GM21786 (cell line): ENCODE measurements at regions not wholly inside any gene's neighbourhood (a gene's known extent, or its start where the extent isn't known, plus 50 kb on each side); places are given as distances from the start of the nearest gene placed in this dataset.

ENCODE experiments used
- ATAC-seq: cut with Tn5 transposase; IDR thresholded peaks from one replicate; pipeline ENCODE4 v1.9.1; 2021; ENCODE audit not compliant: unreplicated experiment

DNA sequence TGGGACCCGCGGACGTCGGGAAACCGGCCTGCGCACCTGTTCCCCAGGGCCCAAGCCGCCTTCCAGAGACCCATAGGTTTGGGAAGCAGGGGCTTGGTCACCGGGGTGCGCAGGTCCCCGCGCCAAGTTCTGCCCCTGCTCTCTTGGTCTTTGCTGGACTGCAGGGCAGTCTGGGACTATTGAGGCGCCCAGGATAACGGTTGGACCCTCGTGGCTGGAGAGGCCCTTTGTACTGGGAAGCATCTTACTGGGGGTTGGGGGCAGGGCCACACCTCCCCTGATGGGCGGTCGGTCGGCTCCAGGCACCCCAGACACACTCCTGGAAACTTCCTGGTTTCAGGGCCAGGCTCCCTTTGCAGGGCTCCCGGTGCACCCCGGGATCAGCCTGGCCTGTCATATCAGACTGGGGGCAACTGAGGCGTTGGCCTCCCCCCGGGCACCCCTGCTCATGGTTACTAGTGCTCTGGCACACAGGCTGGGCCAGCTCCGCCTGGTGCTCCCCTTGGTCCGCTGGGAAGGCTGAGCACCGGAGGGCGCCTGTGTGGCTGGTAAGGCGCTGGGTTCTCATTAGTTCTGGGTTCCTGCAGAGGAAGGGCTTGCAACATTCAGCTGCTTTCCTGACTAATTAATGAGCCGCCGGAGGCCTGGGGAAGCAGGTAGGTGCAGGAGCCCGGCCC is 1250.5 kb downstream of the BRD1 start:
- ATAC-seq, result no peak

DNA sequence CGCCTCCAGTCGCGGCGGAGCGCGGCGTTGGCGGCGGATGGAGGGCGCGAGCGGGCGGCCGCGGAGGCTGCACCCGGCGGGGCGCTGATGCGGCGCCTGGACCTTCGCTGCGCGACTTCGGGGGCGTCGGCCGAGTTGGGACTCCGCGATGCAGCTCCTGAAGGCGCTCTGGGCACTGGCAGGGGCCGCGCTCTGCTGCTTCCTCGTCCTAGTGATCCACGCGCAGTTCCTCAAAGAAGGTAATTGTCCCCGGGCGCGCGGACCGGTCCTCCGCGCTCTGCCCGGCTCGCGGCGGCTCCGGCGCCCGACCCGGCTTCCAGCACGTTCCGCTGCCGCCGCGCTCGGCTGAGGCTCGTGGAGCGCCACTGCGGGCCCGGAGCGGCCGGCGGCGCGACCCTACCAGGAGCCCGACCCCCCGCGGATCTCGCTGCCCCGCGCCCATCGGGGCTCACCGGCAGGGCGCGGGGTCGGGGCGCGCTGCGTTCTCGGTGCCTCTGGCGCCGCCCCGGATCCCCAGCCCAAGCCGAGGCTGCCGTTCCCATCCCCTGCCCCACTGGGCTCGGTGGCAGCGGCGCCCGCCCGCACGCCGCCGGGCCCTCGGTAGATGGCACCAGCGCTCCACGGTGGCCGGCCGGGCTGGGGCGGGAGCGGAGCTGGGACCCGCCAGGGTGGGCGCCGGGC is 1251.2 kb downstream of the BRD1 start:
- ATAC-seq, result no peak

DNA sequence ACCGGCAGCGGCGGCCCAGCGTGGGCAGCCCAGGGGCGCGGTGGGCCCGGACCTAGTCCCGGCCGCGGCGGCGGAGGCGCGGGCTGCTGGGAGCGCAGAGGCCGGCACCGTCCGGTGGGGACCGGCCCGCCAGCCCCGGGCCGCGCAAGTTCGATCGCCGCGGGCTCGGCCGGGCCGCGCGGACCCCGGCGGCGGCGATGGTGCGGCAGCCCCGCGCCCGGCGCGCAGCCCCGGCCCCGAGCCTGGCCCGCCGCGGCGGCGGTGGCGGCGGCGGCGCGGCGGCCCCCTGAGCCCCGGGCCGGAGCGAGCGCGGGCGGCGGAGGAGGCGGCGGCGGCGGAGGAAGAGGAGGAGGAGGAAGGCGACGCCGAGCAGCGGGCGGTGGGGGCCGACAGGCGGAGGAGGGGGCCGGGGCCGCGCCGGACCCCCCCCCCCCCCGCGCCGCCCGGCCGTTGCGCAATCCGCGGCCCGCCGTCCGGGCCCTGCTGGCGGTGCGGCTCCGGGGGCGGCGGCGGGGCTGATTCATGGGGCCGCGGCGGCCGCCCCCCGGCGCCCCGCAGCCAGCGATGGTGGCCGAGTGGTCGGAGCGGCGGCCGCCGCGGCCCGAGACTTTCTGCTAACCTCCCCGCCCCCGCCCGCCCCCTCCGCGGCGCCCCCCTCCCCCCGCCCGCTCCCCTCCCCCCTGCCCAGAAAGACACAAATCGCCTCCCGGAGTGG is 1251.9 kb downstream of the BRD1 start:
- ATAC-seq, result no peak

DNA sequence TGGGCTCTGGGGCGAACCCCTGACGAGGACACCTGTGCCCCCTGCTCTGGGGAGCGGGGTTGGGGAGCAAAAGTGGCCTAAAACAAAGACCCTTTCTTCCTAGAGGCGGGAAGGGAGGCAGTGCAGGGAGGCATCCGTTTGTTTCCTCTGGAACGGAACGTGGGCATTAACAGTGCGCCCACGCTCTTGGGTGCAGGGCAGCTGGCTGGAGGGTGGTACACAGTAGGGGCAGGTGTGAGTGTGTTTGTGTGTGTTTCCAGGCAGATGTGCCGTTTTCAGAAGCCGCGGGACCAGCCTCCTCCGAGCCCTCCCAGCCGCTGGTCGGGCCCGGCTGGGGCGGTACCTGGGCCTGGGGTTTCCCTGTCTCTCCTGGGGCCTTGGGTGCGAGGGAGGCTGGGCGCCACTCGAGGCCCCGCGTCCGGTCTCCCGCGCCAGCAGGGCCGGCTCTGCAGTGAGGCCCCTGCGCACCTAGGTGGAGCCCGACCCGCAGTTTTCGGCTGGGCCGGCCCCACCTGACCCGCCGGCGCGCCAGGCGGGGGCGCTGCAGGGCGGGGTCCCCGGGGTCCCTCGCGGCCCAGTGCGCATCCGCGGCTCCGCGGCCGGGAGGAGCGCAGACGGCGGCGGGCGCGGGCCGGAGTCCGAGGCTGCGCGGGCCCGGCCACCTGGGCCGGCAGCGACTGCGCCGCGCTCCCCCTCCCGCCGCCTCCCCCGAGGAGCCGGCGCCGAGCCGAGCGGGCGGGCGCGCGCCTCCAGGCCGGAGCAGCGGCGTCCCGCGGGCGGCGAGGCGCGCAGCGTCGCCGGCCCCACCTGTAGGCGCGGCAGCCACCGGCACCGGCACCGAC is 1252.7 kb downstream of the BRD1 start:
- no peak for ATAC-seq

DNA sequence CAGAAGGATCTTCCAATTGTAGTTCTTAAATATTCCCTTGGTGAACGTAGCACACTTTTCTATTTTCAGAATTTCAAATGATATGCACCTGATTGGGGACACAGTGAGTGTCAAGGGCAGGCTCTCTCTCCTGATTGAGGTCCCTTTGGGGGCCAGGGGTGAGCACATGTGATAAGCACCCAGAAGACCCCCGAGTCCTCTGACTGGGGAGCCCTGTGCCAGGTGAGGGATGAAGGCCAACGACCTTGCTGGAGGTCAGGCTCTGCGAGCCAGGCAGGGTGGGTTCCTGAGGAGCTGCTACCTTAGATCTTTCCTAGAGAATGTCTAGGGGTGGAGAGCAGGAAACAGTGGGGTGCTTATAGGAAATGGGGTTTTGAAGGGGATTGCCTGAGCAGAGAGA is 1253.9 kb downstream of the BRD1 start:
- ATAC-seq, result no peak

DNA sequence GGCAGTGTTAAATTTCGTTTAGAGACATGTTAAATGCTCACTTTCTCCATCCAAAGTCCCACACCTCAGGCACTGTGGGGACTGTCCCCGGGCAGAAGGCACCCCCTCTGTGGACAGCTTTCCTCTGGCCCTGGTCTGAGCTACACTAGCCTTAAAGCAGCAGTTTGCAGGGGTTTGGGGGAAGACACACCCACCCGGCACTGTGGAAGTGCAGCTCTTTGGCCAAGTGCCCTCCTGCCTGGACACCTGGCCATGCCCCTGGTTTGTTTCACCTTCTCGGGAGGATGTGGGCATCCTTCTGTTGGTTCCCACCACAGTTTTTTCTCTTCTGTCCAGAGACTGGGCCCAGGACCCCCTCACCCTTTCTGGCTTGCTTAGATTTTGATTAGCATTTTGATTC is 1254.7 kb downstream of the BRD1 start:
- no peak for ATAC-seq

DNA sequence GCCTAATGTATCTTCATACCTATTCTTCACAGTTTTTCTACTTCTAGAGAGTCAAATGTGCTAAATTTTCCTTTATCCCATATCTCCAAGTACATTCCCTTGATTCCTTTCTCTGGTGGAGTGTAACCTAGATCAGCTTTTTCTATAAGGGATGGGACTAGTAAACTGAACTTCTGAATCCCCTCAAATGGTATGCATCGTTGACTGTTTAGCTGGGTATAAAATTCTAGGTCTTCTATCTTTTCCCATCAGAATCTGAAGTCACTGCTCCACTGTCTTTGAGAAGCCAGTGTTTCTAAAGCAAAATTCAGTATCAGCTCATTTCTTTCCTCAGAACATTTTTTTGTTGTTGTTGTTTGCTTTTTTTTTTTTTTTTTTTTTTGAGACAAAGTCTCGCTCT is 1256.8 kb downstream of the BRD1 start:
- no peak for ATAC-seq

DNA sequence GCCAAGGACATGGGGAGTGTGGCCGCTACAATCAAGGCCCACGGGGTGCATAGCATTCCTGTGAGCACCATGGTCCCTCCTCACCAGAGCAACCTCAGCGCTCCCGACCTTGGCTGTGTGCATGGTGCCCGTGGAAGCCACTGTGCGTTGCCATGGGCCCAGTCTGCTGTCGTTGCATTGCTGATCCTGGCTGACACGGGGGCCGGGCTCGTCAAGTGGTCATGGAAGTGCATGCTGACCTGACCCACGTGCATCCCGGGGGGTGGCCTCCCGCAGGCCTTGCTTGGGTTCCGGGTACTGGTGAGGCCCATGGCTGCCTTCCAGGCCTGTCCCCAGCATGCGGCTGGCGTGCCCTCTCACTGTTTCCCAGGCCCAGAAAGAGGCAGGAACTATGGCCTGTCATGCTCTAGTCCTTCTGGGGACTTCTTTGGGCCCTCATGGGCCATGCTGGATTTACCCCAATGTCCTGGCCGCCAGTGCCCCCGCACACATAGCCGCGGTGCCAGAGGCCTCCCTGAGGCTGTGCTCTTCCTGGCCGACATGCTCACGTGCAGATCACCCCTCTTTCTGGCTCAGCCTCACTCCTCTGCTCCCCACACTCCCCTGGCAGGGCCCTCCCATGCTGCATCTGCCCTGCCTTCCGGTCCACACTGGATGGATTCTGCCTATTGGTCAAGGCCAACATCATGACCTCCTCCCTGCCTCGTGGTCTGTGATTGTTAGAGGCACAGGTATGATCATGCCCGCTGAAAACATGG is 1258.0 kb downstream of the BRD1 start:
- no peak for ATAC-seq

DNA sequence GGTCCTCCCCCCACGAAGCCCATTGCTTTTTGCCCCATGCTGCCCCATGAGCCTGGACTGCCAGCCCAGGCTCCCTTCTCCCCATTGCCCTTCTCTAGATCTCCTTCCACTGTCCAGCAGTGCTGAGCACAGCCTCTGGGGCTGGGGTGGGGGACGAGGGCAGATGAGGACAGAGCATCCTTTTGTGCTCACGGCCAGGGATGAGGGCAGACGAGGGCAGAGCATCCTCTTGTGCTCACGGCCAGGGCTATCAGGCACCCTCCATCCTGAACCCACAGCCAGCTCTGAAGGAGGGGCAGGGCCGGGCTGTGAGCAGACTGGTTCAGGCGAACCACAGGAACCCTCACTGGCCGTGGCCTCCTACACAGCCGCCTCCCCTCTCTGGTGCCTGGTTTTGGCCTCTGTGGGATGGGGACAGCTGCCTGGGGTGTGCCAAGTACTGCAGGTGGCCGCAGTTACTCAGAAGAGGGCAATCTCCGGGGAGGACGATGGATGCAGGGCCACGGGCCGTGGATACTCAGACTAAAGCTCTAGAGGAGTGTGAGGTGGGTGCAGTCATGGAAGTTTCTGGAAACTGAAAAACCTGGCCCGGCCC is 1258.8 kb downstream of the BRD1 start:
- ATAC-seq, result no peak

DNA sequence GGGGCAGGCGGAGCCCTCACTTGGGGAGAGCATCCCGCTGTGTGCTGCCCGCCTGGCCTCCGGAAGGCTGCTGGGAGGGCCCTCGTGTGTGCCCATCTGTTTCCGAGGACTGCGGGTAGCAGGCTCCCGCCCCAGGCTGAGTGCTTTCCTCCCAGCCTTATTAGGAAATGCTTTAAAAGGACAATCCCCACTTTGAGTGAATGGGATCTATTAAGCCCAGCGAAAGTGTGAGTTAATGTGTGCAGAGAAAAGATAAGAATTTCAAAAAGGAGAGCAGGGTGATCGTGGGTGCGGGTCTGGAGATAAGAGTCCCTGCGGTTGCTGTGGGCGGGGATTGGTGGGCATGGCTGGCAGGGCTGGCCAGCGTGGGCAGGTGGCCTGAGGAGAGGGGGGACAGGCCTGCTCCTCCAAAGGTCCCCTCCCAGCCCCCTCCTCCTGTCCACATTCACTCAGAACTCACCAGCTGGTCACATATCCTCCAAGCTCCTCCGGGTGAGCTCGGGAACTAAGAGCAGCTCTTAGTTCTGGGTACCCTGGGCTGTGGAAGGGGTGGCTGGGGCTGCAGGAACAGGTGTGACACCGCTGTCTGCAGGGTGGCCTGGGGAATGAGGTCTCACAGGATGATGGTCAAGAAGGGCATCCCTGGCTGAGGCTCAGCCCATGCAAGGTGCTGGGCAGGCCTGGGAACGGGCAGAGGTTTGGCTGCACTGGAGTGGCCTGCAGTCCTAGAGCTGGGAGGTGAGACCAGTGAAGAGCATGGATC is 1260.3 kb downstream of the BRD1 start:
- ATAC-seq, result no peak

DNA sequence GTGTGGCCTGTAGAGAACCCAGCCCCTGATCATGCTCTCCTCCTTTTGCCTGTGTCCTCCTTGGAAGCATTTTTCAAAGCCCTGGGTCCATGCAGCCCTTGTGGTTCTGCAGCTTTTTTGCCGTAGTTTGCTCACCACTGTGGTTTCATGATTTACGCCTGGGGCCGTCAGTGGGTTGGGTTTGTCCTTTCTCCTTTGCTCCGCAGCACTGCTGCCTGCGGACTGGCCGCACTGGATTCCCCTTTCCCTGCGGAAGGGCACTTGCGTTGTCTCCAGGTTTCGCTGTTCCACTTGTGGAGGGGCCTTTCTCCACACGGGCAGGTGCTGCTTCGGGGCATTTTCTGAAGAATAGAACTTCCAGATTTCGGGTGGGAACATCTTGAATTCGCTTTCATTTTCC is 1260.9 kb downstream of the BRD1 start:
- ATAC-seq, result no peak

DNA sequence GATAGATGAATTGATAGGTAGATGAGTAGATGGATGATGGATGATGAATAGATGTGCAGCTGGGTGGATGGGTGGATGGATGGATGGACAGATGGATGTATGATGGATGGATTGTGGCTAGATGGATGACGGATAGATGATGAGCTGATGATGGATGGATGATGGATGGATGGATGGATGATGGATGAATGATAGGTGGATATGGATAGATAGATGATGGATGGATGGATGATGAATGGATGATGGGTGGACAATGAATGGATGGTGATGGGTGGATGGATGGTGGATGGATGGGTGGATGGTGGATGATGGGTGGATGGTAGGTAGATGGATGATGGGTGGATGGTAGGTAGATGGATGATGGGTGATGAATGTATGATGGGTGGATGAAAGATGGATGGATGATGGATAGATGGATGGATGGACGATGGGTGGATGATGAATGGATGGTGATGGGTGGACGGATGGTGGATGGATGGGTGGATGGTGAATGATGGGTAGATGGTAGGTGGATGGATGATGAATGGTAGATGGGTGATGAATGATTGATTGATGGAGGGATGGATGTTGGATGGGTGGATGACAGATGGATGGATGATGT is 1261.7 kb downstream of the BRD1 start:
- ATAC-seq, result no peak

DNA sequence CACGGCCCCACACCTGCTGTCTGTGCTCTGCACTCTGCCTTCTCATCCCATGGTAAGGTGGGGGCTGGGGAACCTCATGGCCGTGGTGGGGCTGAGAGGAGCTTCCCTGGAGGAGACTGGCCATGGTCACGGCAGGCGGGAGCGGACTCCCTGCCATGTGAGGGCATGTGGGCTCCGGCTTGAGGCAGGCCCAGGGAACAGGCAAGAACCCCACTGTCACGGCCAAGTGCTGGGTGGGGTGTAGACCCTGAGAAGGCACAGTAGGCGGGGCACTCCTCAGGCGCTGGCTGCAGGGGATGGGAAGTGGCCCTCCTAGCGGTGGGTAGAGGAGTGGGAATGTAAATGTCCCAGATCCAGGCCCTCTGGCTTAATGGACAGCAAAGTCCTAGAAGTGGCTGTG is 1262.7 kb downstream of the BRD1 start:
- ATAC-seq, result no peak

DNA sequence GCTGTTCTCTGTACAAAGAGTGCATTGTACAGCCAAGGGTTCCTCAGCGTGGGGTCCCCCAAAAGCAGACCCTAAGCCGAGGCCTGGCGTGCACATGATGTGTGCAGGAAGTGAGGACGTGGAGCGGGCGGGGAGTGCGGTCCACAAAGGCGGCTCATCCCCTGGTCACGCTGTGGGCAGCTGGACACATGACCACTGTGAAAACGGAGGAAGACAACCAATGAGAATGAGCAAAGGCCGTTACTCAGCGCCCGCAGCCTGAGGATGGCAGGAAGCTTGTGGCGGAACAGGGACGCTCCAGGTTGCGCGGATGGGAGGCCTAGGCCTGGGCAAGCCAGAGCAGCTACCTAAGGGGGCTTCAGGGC is 1263.7 kb downstream of the BRD1 start:
- no peak for ATAC-seq

DNA sequence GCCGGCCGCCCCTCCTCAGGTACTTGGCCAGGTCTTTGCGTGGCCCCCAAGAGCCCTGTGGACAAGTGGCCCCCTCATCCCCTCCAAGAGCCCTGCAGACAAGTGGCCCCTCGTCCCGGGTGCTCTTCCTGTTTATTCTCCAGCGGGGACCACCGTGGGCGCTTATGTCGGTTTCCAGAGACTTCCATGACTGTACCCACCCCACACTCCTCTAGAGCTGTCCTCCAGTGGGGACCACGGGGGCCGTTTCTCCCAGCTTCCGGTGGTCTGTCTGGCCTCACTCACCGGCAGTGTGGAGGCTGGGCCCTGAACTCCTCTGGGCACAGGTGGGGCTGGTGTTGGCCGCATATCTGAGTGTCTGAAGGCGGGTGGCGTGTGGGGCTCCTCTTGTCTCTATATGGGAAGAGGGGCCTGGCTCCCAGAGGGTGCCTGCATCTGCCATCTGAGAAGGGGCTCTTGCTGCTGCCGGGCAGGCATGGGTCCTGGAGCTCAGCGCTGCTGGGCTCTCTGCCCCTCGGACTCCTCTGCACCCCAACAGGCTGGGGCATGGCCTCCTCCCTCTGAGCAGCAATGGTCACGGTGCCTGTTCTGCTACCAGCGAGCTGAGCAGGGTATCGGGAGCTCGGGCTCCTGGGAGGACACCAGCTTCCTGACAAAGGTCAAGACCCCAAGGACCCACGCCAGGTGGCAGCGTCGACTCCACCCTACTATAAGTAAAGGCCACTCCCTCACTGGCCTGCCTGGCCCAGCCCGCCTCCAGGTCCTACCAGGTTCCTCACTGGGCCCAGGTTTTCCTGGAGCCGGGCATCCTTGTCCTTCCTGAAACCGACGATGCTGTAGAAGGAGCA is 1264.3 kb downstream of the BRD1 start:
- no peak for ATAC-seq

DNA sequence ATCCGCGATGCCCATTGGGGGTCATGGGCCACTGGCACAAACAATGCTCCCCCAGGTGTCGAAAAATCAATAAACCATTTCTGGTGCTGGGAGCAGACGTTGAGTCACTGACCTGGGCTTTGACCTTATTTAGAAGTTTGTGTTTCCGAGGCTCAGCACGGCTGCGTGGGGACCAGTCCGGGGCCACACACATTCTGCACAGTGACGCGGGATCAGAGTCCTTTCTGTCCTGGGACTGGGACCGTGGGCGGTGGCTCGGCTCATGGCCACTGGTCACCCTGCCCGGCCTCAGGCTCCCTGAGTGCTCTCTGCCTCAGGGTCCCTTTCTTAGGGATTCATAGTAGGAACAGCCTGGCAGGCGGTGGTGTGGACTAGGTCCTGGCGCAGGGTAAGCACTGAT is 1266.0 kb downstream of the BRD1 start:
- ATAC-seq, result no peak

DNA sequence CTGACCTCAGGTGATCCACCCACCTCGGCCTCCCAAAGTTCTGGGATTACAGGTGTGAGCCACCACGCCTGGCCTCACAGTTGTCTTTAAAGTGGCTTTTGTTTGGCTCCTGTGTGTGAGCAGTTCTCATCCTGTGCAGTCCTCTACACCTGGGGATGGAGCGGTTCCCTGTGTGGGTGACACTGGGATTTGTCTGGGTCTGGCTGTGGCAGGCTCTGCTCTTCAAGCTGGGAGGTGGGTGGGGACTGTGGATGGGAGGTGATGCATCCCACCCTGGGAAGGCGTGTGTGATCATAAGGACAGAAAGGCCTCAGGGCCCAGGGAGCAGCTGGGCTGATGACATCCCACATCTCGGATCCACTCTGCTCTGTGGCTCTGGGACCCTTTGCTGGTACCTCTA is 1266.8 kb downstream of the BRD1 start:
- ATAC-seq, result no peak

DNA sequence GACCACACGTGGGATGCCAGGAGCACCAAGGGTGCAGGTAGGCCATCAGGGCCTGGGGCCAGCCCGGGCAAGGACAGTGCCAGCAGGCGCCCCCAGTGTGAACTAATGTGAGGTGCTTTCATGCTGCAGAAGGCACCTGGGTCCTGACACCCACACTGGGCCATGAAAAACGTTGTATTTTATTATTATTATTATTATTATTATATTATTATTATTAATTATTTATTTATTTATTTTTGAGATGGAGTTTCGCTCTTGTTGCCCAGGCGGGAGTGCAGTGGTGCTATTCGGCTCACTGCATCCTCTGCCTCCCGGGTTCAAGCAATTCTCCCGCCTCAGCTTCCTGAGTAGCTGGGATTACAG is 1267.3 kb downstream of the BRD1 start:
- no peak for ATAC-seq
